H9 (cell line): ENCODE measurements at regions not wholly inside any gene's neighbourhood (a gene's known extent, or its start where the extent isn't known, plus 50 kb on each side); places are given as distances from the start of the nearest gene placed in this dataset.

ENCODE experiments used
- DNase-seq: peaks from one replicate; pipeline ENCODE4 v3.0.0-alpha.2; 2017
- H2AFZ ChIP-seq: one replicate; pipeline ENCODE4 v1.6.1; 2013; ENCODE audit warnings: mild to moderate bottlenecking, low read length, control low read depth, moderate library complexity
- H2AK5ac ChIP-seq: 2 replicates; pipeline ENCODE4 v1.6.1; 2013; ENCODE audit warnings: low read length, control low read depth, mixed read lengths; ENCODE audit not compliant: insufficient read length
- H2BK120ac ChIP-seq: one replicate; pipeline ENCODE4 v1.6.1; 2013; ENCODE audit warnings: low read depth, mild to moderate bottlenecking, low read length, control low read depth, inconsistent platforms; ENCODE audit not compliant: poor library complexity, severe bottlenecking
- H2BK12ac ChIP-seq: 2 replicates; pipeline ENCODE4 v1.6.1; 2013; ENCODE audit warnings: low read length, control low read depth, mixed read lengths, low read depth; ENCODE audit not compliant: insufficient read length
- H2BK15ac ChIP-seq: 2 replicates; pipeline ENCODE4 v1.6.1; 2013; ENCODE audit warnings: low read depth, low read length, control low read depth
- H2BK20ac ChIP-seq: one replicate; pipeline ENCODE4 v1.6.1; 2013; ENCODE audit warnings: low read depth, mild to moderate bottlenecking, low read length, control low read depth, inconsistent platforms; ENCODE audit not compliant: poor library complexity, severe bottlenecking
- H2BK5ac ChIP-seq: 2 replicates; pipeline ENCODE4 v1.6.1; 2013; ENCODE audit warnings: low read length, control low read depth, mixed read lengths; ENCODE audit not compliant: insufficient read length
- H3K14ac ChIP-seq: 2 replicates; pipeline ENCODE4 v1.6.1; 2013; ENCODE audit warnings: low read length, control low read depth; ENCODE audit not compliant: insufficient read depth
- H3K18ac ChIP-seq: 2 replicates; pipeline ENCODE4 v1.6.1; 2013; ENCODE audit warnings: low read depth, mild to moderate bottlenecking, mixed read lengths, low read length, control low read depth; ENCODE audit not compliant: insufficient read length
- H3K23ac ChIP-seq: 2 replicates; pipeline ENCODE4 v1.6.1; 2013; ENCODE audit warnings: low read length, control low read depth, mixed read lengths, low read depth; ENCODE audit not compliant: insufficient read length
- H3K23me2 ChIP-seq: 2 replicates; pipeline ENCODE4 v1.6.1; 2013; ENCODE audit warnings: low read depth, mild to moderate bottlenecking, mixed read lengths, low read length, control low read depth; ENCODE audit not compliant: insufficient read length, poor library complexity, severe bottlenecking
- H3K27ac ChIP-seq: 2 replicates; pipeline ENCODE4 v1.5.1; 2013; ENCODE audit warnings: low read length, control low read depth, mixed read lengths, low read depth; ENCODE audit not compliant: insufficient read length
- H3K27me3 ChIP-seq: 2 replicates; pipeline ENCODE4 v1.6.1; 2013; ENCODE audit warnings: low read length, control low read depth, inconsistent platforms; ENCODE audit not compliant: insufficient read depth
- H3K4ac ChIP-seq: 2 replicates; pipeline ENCODE4 v1.6.1; 2013; ENCODE audit warnings: low read depth, mild to moderate bottlenecking, control low read depth, inconsistent platforms, low read length, moderate library complexity
- H3K4me1 ChIP-seq: 2 replicates; pipeline ENCODE4 v1.6.1; 2013; ENCODE audit warnings: low read length, control low read depth, inconsistent platforms; ENCODE audit not compliant: insufficient read depth
- H3K4me2 ChIP-seq: 2 replicates; pipeline ENCODE4 v1.6.1; 2013; ENCODE audit warnings: low read length, control low read depth, mixed read lengths; ENCODE audit not compliant: insufficient read length, insufficient read depth
- H3K56ac ChIP-seq: 2 replicates; pipeline ENCODE4 v1.6.1; 2013; ENCODE audit warnings: low read depth, mild to moderate bottlenecking, mixed read lengths, low read length, control low read depth; ENCODE audit not compliant: insufficient read length
- H3K79me1 ChIP-seq: 2 replicates; pipeline ENCODE4 v1.6.1; 2013; ENCODE audit warnings: low read depth, mild to moderate bottlenecking, moderate library complexity, low read length, control low read depth, inconsistent platforms; ENCODE audit not compliant: insufficient read depth, poor library complexity, severe bottlenecking
- H3K79me2 ChIP-seq: 2 replicates; pipeline ENCODE4 v1.6.1; 2013; ENCODE audit warnings: low read length, control low read depth, inconsistent platforms; ENCODE audit not compliant: insufficient read depth
- H3K9ac ChIP-seq: 2 replicates; pipeline ENCODE4 v1.6.1; 2013; ENCODE audit warnings: low read length, control low read depth, mixed read lengths; ENCODE audit not compliant: insufficient read length; ENCODE audit errors: extremely low read depth
- H3K9me3 ChIP-seq: one replicate; pipeline ENCODE4 v1.6.1; 2013; ENCODE audit warnings: low read depth, low read length, inconsistent platforms; ENCODE audit not compliant: control insufficient read depth
- H3T11ph ChIP-seq: one replicate; pipeline ENCODE4 v1.6.1; 2013; ENCODE audit warnings: mild to moderate bottlenecking, low read length, control low read depth, inconsistent platforms
- H4K20me1 ChIP-seq: one replicate; pipeline ENCODE4 v1.6.1; 2013; ENCODE audit not compliant: control insufficient read depth, insufficient read length, insufficient read depth
- H4K5ac ChIP-seq: 2 replicates; pipeline ENCODE4 v1.6.1; 2013; ENCODE audit warnings: low read depth, mild to moderate bottlenecking, mixed read lengths, low read length, control low read depth; ENCODE audit not compliant: insufficient read length
- H4K8ac ChIP-seq: replicated peaks from 2 replicates; pipeline ENCODE4 v1.6.1; 2013; ENCODE audit warnings: low read length, control low read depth, mixed read lengths, low read depth; ENCODE audit not compliant: insufficient read length
- H4K91ac ChIP-seq: 2 replicates; pipeline ENCODE4 v1.6.1; 2013; ENCODE audit warnings: low read depth, mild to moderate bottlenecking, moderate library complexity, mixed read lengths, low read length, control low read depth; ENCODE audit not compliant: insufficient read length
- H3K27ac Mint-ChIP-seq, 3 experiments: 2 replicates in 2 of 3; 3 replicates in 1 of 3; pipeline ENCODE4 v1.8.0; 2020 to 2021; ENCODE audit warnings: mixed read lengths in 3 of 3, mild to moderate bottlenecking in 1 of 3, moderate library complexity in 1 of 3
- H3K27me3 Mint-ChIP-seq: 2 replicates; pipeline ENCODE4 v1.8.0; 2021; ENCODE audit warnings: low read depth, mild to moderate bottlenecking, moderate library complexity, mixed read lengths
- H3K36me3 Mint-ChIP-seq, 3 experiments: 2 replicates in 2 of 3; 3 replicates in 1 of 3; pipeline ENCODE4 v1.8.0; 2020 to 2021; ENCODE audit warnings: low read depth in 3 of 3, mixed read lengths in 3 of 3; ENCODE audit not compliant: insufficient read depth in 1 of 3
- H3K4me1 Mint-ChIP-seq, 2 experiments: 2 replicates each; pipeline ENCODE4 v1.8.0; 2020; ENCODE audit warnings: mixed read lengths in 2 of 2
- H3K4me3 Mint-ChIP-seq, 2 experiments: 2 replicates in 1 of 2; 3 replicates in 1 of 2; pipeline ENCODE4 v1.8.0; 2020 to 2021; ENCODE audit warnings: mild to moderate bottlenecking in 2 of 2, mixed read lengths in 2 of 2, moderate library complexity in 1 of 2
- H3K9me3 Mint-ChIP-seq, 2 experiments: 2 replicates in 1 of 2; 3 replicates in 1 of 2; pipeline ENCODE4 v1.8.0; 2020; ENCODE audit warnings: mild to moderate bottlenecking in 2 of 2, mixed read lengths in 2 of 2, moderate library complexity in 1 of 2
- CTCF ChIP-seq: fragments of 200-600 bp; sonication (generic); conservative IDR thresholded peaks from 3 replicates; pipeline ENCODE4 v1.8.0; 2021; ENCODE audit warnings: antibody characterized with exemption, mild to moderate bottlenecking
- WGBS: extraction: QIAGEN DNeasy Blood & Tissue Kit; methylation state at CpG from one replicate; pipeline ENCODE4 v1.1.7; 2013; ENCODE audit warnings: missing lambda C conversion rate, low lambda C conversion rate, mixed read lengths; ENCODE audit not compliant: insufficient read length; ENCODE audit errors: extremely low coverage; 5-methylcytosine and 5-hydroxymethylcytosine counted together

GRCh38 chr4:189835505-189835904, 105.2 kb upstream of the FRG1 start:
- Histone ChIP-seq H3K4me1 (no peaks in the 10 kb centered on the region), H2BK12ac (no peak overlapping the region), H3K27me3 (no peaks in the 10 kb centered on the region), H4K91ac (no peak overlapping the region), H4K20me1 (no peaks in the 10 kb centered on the region), H3K14ac (no peak overlapping the region), H3K23me2 (no peaks in the 10 kb centered on the region), H4K5ac (no peak overlapping the region), H2BK120ac (no peak overlapping the region), H3K4me2 (no peak overlapping the region), H4K8ac (no peak overlapping the region), H3K9ac (no peak overlapping the region), H3K18ac (no peak overlapping the region), H2BK15ac (no peak overlapping the region), H3T11ph (no peak overlapping the region), H3K27ac (no peak overlapping the region), H3K4ac (no peak overlapping the region), H3K56ac (no peak overlapping the region), H3K79me2 (no peaks in the 10 kb centered on the region), H3K23ac (no peak overlapping the region), H2BK20ac (no peak overlapping the region), H2BK5ac (no peak overlapping the region), H3K9me3 (peaks cover 11% of the 10 kb centered on the region), H3K79me1 (no peaks in the 10 kb centered on the region), H2AFZ (no peak overlapping the region), H2AK5ac (no peak overlapping the region)
- Mint-ChIP-seq H3K27me3 (no peaks in the 10 kb centered on the region; the same call in 1 of the 2 replicates), H3K4me1 (no peaks in the 10 kb centered on the region), H3K27ac (no peak overlapping the region), H3K9me3 (peaks cover 62 to 85% of the 10 kb centered on the region in 2 experiments), H3K36me3 (peaks cover 3 to 4% (median 4%) of the 10 kb centered on the region in 3 experiments; a peak in 6 of 7 replicates), H3K4me3 (no peak overlapping the region; a peak in 1 of 5 replicates)
- no peak for TF ChIP-seq CTCF
- no CpG with 5 or more reads among the region's 1 CpG for WGBS
- DNase-seq = no peak
